Fibroblast of mammary gland (primary cell): ENCODE measurements at regions not wholly inside any gene's neighbourhood (a gene's known extent, or its start where the extent isn't known, plus 50 kb on each side); places are given as distances from the start of the nearest gene placed in this dataset.
"Not testable (repeated sequence)": the region's sequence is repeated elsewhere in the genome, so short reads cannot be mapped to it uniquely, and the experiment has no call there.

Experiments
- DNase-seq: peaks from one replicate; pipeline ENCODE4 v3.0.0-alpha.2; 2010; ENCODE audit warnings: low read depth
- H3K4me3 ChIP-seq: 2 replicates; pipeline ENCODE4 v1.5.1; 2011; ENCODE audit warnings: low read depth, mild to moderate bottlenecking, low read length, moderate library complexity; ENCODE audit not compliant: control insufficient read depth
- CTCF ChIP-seq: conservative IDR thresholded peaks from 2 replicates; pipeline ENCODE4 v1.5.1; 2011; ENCODE audit warnings: low read depth, low read length, inconsistent platforms; ENCODE audit not compliant: control insufficient read depth, insufficient read depth

GRCh38 chr15:59794229-59794886 lies 105.2 kb upstream of the BNIP2 start:
- no peak for TF ChIP-seq CTCF
- DNase-seq, result no peak
- H3K4me3 ChIP-seq, result no peak overlapping the region

GRCh38 chr15:59792359-59792758 lies 103.2 kb upstream of the BNIP2 start:
- H3K4me3 ChIP-seq, result no peak overlapping the region
- no peak for TF ChIP-seq CTCF
- no peak for DNase-seq

- no peak overlapping the region for H3K4me3 ChIP-seq
- no peak for TF ChIP-seq CTCF
Observed at GRCh38 chr15:59791755-59792154, 102.6 kb upstream of the BNIP2 start.

GRCh38 chr15:59791079-59791478 lies 102.0 kb upstream of the BNIP2 start:
- no peak for DNase-seq
- TF ChIP-seq CTCF, result no peak
- H3K4me3 ChIP-seq, result no peak overlapping the region

More at GRCh38 chr15:59791755-59792154, 102.6 kb upstream of the BNIP2 start:
- DNase-seq, result no peak

- DNase-seq, H3K4me3 ChIP-seq: not testable (repeated sequence)
Observed at GRCh38 chr15:59786466-59786865, 97.3 kb upstream of the BNIP2 start.

GRCh38 chr15:59785981-59786380 lies 96.9 kb upstream of the BNIP2 start:
- not testable (repeated sequence) for DNase-seq, H3K4me3 ChIP-seq

- H3K4me3 ChIP-seq, DNase-seq: not testable (repeated sequence)
Observed at GRCh38 chr15:59783774-59784520, 94.8 kb upstream of the BNIP2 start.

- no peak for TF ChIP-seq CTCF
- DNase-seq, result no peak
- H3K4me3 ChIP-seq, result no peak overlapping the region
Observed at GRCh38 chr15:59779110-59779509, 90.0 kb upstream of the BNIP2 start.
